ENCODE measurements at regions not wholly inside any gene's neighbourhood (a gene's known extent, or its start where the extent isn't known, plus 50 kb on each side); places are given as distances from the start of the nearest gene placed in this dataset.

- TF ChIP-seq CTCF (IDR thresholded peaks at IDR 0.05; ENCODE audit: low read depth, low read length, missing input control) (no peak), JUND (IDR thresholded peaks at IDR 0.05) (no peak), EGR1 (IDR thresholded peaks at IDR 0.05; ENCODE audit: low read depth in 2 of 2) (no peak)
These were observed 2055.2 kb downstream of the MAT2B start for GRCh38 chr5:165560648-165561047.

Measured in liver (tissue), 3 donors.